Stimulated activated CD4-positive, alpha-beta T cell treated with anti-CD3 and anti-CD28 coated beads, Interleukin-4, amount 100 ng/mL, for 4 hours (primary cell): ENCODE measurements at regions not wholly inside any gene's neighbourhood (a gene's known extent, or its start where the extent isn't known, plus 50 kb on each side); places are given as distances from the start of the nearest gene placed in this dataset.

Experiments
- DNase-seq, 2 experiments: peaks; one replicate each; pipeline ENCODE4 v3.0.0-alpha.2; 2020

DNA sequence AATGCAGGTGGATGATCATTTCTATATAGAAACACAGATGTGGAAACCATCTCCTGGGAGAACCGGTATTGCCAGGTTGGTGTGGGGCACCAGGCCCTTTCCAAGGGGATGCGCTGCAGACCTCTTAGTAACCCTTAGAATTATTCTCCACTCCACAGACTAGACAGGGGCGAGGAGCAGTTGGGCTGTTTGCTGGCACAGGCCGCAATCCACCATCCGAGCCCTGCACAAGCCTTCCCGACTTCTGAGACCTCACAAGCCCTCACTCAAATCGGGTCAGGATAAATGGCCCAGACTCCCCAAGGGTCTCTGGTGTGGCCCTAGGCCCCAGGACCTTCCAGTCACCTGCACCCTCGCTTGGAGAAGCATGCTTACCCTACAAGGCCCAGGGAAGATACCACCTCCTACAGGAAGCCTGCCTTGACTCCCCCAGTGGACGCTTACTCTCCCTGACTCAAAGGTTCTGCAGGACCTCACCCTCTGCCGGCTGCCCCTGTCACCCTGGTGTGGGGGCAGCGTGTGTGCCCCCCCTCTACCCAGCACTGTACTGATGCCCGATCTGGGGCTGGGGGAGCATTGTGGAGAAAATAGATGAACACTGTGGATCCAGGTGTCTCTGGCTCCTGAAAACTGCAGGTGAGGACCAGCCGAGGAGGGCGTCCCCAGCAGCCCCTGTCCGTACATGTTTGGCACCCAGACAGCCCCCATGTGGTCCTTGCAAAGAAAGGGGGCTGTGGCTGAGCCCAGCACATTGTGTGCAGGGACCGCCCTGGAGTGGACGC is 49.8 kb upstream of the ACSF3 start:
- DNase-seq, result no peak
